ENCODE measurements at regions not wholly inside any gene's neighbourhood (a gene's known extent, or its start where the extent isn't known, plus 50 kb on each side); places are given as distances from the start of the nearest gene placed in this dataset.

- BruUV-seq (replicated peaks), result no TSS peak
- Histone ChIP-seq H3K4me1 (replicated peaks in 1 of 2; ENCODE audit: control insufficient read depth in 2 of 2, insufficient read depth in 2 of 2, low read length in 2 of 2) (no peaks in the 10 kb centered on the region), H2AFZ (ENCODE audit: low read depth, low read length) (no peak overlapping the region), H3K9ac (ENCODE audit: insufficient read depth in 1 of 2, low read depth in 2 of 2, low read length in 2 of 2) (no peak overlapping the region), H3K4me3 (no peak overlapping the region), H3K79me2 (ENCODE audit: control insufficient read depth, insufficient read depth, low read length) (no peaks in the 10 kb centered on the region), H4K20me1 (replicated peaks; ENCODE audit: control insufficient read depth, insufficient read depth, low read length) (no peaks in the 10 kb centered on the region), H3K36me3 (ENCODE audit: control insufficient read depth, insufficient read depth, low read length) (no peaks in the 10 kb centered on the region), H3K27me3 (ENCODE audit: control insufficient read depth in 2 of 2, insufficient read depth in 2 of 2, low read length in 2 of 2) (peaks cover 0 to 4% of the 10 kb centered on the region in 2 experiments; a peak in 3 of 5 replicates), H3K4me2 (ENCODE audit: insufficient read depth, low read length) (no peak overlapping the region), H3K9me1 (ENCODE audit: control insufficient read depth, insufficient read depth, low read length) (no peaks in the 10 kb centered on the region), H3K9me3 (replicated peaks; ENCODE audit: control insufficient read depth, insufficient read depth, low read depth, low read length) (no peaks in the 10 kb centered on the region), H3K27ac (ENCODE audit: extremely low read depth, low read depth, low read length) (no peak overlapping the region)
- ChIA-PET POLR2A (interaction anchor here (0.6 to 1.5 kb wide), 2 partner anchors 11 to 451 kb away, joined by 3 read pairs; no protein-coding TSS in a partner anchor), CTCF (ENCODE audit: low intra/inter-chr PET ratio) (no interaction called here)
- no peak for FAIRE-seq
- in situ Hi-C loops (cut with MboI) (no loop called here), intact Hi-C loops (cut with micrococcal nuclease) (no loop called here)
- WGBS (ENCODE audit: insufficient coverage, low coverage, missing lambda C conversion rate), result 4% methylated on average over 3 of the region's 3 CpGs
- TF ChIP-seq SREBF2 (CRISPR knock-in tag; IDR thresholded peaks at IDR 0.05) (no peak), ZNF146 (CRISPR knock-in tag; IDR thresholded peaks at IDR 0.05; ENCODE audit: unreplicated experiment) (peak; percentile 69), ADNP (tag; IDR thresholded peaks at IDR 0.05) (no peak), ZKSCAN8 (CRISPR knock-in tag; IDR thresholded peaks at IDR 0.05) (no peak), PHB (CRISPR knock-in tag; IDR thresholded peaks at IDR 0.05) (no peak), LARP7 (IDR thresholded peaks at IDR 0.05) (no peak)
- TF ChIP-seq, protein P1, sequence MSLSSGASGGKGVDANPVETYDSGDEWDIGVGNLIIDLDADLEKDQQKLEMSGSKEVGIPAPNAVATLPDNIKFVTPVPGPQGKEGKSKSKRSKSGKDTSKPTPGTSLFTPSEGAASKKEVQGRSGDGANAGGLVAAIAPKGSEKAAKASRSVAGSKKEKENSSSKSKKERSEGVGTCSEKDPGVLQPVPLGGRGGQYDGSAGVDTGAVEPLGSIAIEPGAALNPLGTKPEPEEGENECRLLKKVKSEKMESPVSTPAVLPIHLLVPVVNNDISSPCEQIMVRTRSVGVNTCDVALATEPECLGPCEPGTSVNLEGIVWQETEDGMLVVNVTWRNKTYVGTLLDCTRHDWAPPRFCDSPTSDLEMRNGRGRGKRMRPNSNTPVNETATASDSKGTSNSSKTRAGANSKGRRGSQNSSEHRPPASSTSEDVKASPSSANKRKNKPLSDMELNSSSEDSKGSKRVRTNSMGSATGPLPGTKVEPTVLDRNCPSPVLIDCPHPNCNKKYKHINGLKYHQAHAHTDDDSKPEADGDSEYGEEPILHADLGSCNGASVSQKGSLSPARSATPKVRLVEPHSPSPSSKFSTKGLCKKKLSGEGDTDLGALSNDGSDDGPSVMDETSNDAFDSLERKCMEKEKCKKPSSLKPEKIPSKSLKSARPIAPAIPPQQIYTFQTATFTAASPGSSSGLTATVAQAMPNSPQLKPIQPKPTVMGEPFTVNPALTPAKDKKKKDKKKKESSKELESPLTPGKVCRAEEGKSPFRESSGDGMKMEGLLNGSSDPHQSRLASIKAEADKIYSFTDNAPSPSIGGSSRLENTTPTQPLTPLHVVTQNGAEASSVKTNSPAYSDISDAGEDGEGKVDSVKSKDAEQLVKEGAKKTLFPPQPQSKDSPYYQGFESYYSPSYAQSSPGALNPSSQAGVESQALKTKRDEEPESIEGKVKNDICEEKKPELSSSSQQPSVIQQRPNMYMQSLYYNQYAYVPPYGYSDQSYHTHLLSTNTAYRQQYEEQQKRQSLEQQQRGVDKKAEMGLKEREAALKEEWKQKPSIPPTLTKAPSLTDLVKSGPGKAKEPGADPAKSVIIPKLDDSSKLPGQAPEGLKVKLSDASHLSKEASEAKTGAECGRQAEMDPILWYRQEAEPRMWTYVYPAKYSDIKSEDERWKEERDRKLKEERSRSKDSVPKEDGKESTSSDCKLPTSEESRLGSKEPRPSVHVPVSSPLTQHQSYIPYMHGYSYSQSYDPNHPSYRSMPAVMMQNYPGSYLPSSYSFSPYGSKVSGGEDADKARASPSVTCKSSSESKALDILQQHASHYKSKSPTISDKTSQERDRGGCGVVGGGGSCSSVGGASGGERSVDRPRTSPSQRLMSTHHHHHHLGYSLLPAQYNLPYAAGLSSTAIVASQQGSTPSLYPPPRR (CRISPR knock-in tag; IDR thresholded peaks at IDR 0.05; ENCODE audit: borderline replicate concordance), result no peak
- TF ChIP-seq, protein P2, sequence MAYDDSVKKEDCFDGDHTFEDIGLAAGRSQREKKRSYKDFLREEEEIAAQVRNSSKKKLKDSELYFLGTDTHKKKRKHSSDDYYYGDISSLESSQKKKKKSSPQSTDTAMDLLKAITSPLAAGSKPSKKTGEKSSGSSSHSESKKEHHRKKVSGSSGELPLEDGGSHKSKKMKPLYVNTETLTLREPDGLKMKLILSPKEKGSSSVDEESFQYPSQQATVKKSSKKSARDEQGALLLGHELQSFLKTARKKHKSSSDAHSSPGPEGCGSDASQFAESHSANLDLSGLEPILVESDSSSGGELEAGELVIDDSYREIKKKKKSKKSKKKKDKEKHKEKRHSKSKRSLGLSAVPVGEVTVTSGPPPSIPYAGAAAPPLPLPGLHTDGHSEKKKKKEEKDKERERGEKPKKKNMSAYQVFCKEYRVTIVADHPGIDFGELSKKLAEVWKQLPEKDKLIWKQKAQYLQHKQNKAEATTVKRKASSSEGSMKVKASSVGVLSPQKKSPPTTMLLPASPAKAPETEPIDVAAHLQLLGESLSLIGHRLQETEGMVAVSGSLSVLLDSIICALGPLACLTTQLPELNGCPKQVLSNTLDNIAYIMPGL (CRISPR knock-in tag; IDR thresholded peaks at IDR 0.05), result no peak
- no peak for ATAC-seq
- DNase-seq (ENCODE audit: extremely low read depth in 1 of 4, low spot score in 3 of 4), result no peak
These were observed 66.8 kb downstream of the UNC5CL start for GRCh38 chr6:40972190-40972589.
